HEK293 (cell line): ENCODE measurements at regions not wholly inside any gene's neighbourhood (a gene's known extent, or its start where the extent isn't known, plus 50 kb on each side); places are given as distances from the start of the nearest gene placed in this dataset.

Experiments
- CTCF ChIA-PET: fragments of 350-600 bp; formaldehyde crosslinking; extraction: SDS; loops from one replicate; lab custom pipeline; 2021; ENCODE audit warnings: antibody characterized with exemption; lab: Yijun Ruan, JAX
- POLR2A ChIA-PET: fragments of 300-600 bp; formaldehyde crosslinking; extraction: SDS; loops from one replicate; lab custom pipeline; 2020; ENCODE audit warnings: antibody characterized with exemption, inconsistent platforms; lab: Yijun Ruan, JAX
- H3K27ac ChIP-seq: fragments of 200-500 bp; sonication (Bioruptor generic); 2 replicates; pipeline ENCODE4 v1.5.1; 2014; ENCODE audit warnings: low read depth, low read length, control low read depth, inconsistent platforms; ENCODE audit errors: extremely low read depth
- H3K36me3 ChIP-seq, 2 experiments: fragments of 200-500 bp in 1 of 2; sonication (Bioruptor generic) in 1 of 2; 1 replicate in 1 of 2; 2 replicates in 1 of 2; pipeline ENCODE4 v1.5.1; 2014 to 2017; ENCODE audit warnings: inconsistent platforms in 2 of 2, low read length in 2 of 2; ENCODE audit not compliant: control insufficient read depth in 2 of 2, insufficient read depth in 1 of 2
- H3K4me1 ChIP-seq: fragments of 200-500 bp; sonication (Bioruptor generic); 2 replicates; pipeline ENCODE4 v1.5.1; 2014; ENCODE audit warnings: mild to moderate bottlenecking, low read length, inconsistent platforms; ENCODE audit not compliant: control insufficient read depth, insufficient read depth
- H3K4me3 ChIP-seq: 2 replicates; pipeline ENCODE4 v1.5.1; 2011; ENCODE audit warnings: low read depth, mild to moderate bottlenecking, control low read depth, low read length, moderate library complexity
- H3K9me3 ChIP-seq: fragments of 200-500 bp; sonication (Bioruptor generic); 2 replicates; pipeline ENCODE4 v1.5.1; 2014; ENCODE audit warnings: low read depth, low read length, inconsistent platforms; ENCODE audit not compliant: control insufficient read depth, insufficient read depth
- GFI1B ChIP-seq: fragments of 450-650 bp; formaldehyde crosslinking; IDR thresholded peaks from 2 replicates; pipeline ENCODE4 v1.5.1; 2016; ENCODE audit warnings: missing biosample characterization, missing genetic modification characterization
- GLIS2 ChIP-seq: fragments of 450-650 bp; formaldehyde crosslinking; IDR thresholded peaks from 2 replicates; pipeline ENCODE4 v1.5.1; 2016; ENCODE audit warnings: missing biosample characterization, missing genetic modification characterization
- MZF1 ChIP-seq: fragments of 450-650 bp; formaldehyde crosslinking; IDR thresholded peaks from 2 replicates; pipeline ENCODE4 v1.5.1; 2017; ENCODE audit warnings: missing biosample characterization, missing genetic modification characterization, borderline replicate concordance
- SP3 ChIP-seq: fragments of 450-650 bp; formaldehyde crosslinking; IDR thresholded peaks from 2 replicates; pipeline ENCODE4 v1.5.1; 2016; ENCODE audit warnings: missing biosample characterization, missing genetic modification characterization
- TCF7L2 ChIP-seq: IDR thresholded peaks from 2 replicates; pipeline ENCODE4 v1.6.1; 2011; ENCODE audit warnings: low read depth, mild to moderate bottlenecking, inconsistent platforms, low read length, moderate library complexity, borderline replicate concordance
- ZIC2 ChIP-seq: fragments of 450-650 bp; formaldehyde crosslinking; IDR thresholded peaks from 2 replicates; pipeline ENCODE4 v1.5.1; 2016; ENCODE audit warnings: missing biosample characterization, missing genetic modification characterization
- ZNF10 ChIP-seq: fragments of 450-650 bp; formaldehyde crosslinking; IDR thresholded peaks from 2 replicates; pipeline ENCODE4 v1.5.1; 2017; ENCODE audit warnings: missing biosample characterization, missing genetic modification characterization
- ZNF112 ChIP-seq: fragments of 450-650 bp; formaldehyde crosslinking; IDR thresholded peaks from 2 replicates; pipeline ENCODE4 v1.5.0; 2017; ENCODE audit warnings: missing biosample characterization, missing genetic modification characterization
- ZNF114 ChIP-seq: fragments of 450-650 bp; formaldehyde crosslinking; IDR thresholded peaks from 2 replicates; pipeline ENCODE4 v1.5.0; 2017; ENCODE audit warnings: missing biosample characterization, missing genetic modification characterization
- ZNF146 ChIP-seq: fragments of 450-650 bp; formaldehyde crosslinking; IDR thresholded peaks from 2 replicates; pipeline ENCODE4 v1.5.1; 2016; ENCODE audit warnings: missing biosample characterization, missing genetic modification characterization
- ZNF169 ChIP-seq: fragments of 450-650 bp; formaldehyde crosslinking; IDR thresholded peaks from 2 replicates; pipeline ENCODE4 v1.5.1; 2016; ENCODE audit warnings: missing biosample characterization, missing genetic modification characterization
- ZNF184 ChIP-seq: fragments of 450-650 bp; IDR thresholded peaks from 2 replicates; pipeline ENCODE4 v1.5.1; 2018; ENCODE audit warnings: missing biosample characterization, mild to moderate bottlenecking, missing genetic modification characterization
- ZNF2 ChIP-seq: fragments of 450-650 bp; formaldehyde crosslinking; IDR thresholded peaks from 2 replicates; pipeline ENCODE4 v1.5.1; 2016; ENCODE audit warnings: missing biosample characterization, missing genetic modification characterization
- ZNF202 ChIP-seq: fragments of 450-650 bp; formaldehyde crosslinking; IDR thresholded peaks from 2 replicates; pipeline ENCODE4 v1.5.1; 2016; ENCODE audit warnings: missing biosample characterization, missing genetic modification characterization, borderline replicate concordance
- ZNF223 ChIP-seq: fragments of 450-650 bp; formaldehyde crosslinking; IDR thresholded peaks from 2 replicates; pipeline ENCODE4 v1.5.1; 2016; ENCODE audit warnings: missing biosample characterization, missing genetic modification characterization
- ZNF391 ChIP-seq: fragments of 450-650 bp; formaldehyde crosslinking; IDR thresholded peaks from 2 replicates; pipeline ENCODE4 v1.5.1; 2016; ENCODE audit warnings: low read depth, missing biosample characterization, missing genetic modification characterization, borderline replicate concordance
- ZNF394 ChIP-seq: fragments of 450-650 bp; formaldehyde crosslinking; IDR thresholded peaks from 2 replicates; pipeline ENCODE4 v1.5.1; 2016; ENCODE audit warnings: missing biosample characterization, missing genetic modification characterization, mild to moderate bottlenecking, moderate library complexity, borderline replicate concordance
- ZNF501 ChIP-seq: fragments of 450-650 bp; formaldehyde crosslinking; IDR thresholded peaks from 2 replicates; pipeline ENCODE4 v1.5.1; 2016; ENCODE audit warnings: missing biosample characterization, missing genetic modification characterization
- ZNF560 ChIP-seq: fragments of 450-650 bp; formaldehyde crosslinking; IDR thresholded peaks from 2 replicates; pipeline ENCODE4 v1.5.1; 2017; ENCODE audit warnings: missing biosample characterization, missing genetic modification characterization, borderline replicate concordance
- ZNF596 ChIP-seq: fragments of 450-650 bp; IDR thresholded peaks from 2 replicates; pipeline ENCODE4 v1.5.0; 2018; ENCODE audit warnings: missing biosample characterization, mild to moderate bottlenecking, missing genetic modification characterization, moderate library complexity
- ZNF610 ChIP-seq: fragments of 450-650 bp; formaldehyde crosslinking; IDR thresholded peaks from 2 replicates; pipeline ENCODE4 v1.5.1; 2016; ENCODE audit warnings: missing biosample characterization, missing genetic modification characterization, borderline replicate concordance
- ZNF664 ChIP-seq: fragments of 450-650 bp; formaldehyde crosslinking; IDR thresholded peaks from 2 replicates; pipeline ENCODE4 v1.5.1; 2016; ENCODE audit warnings: missing biosample characterization, missing genetic modification characterization
- ZNF707 ChIP-seq: fragments of 450-650 bp; formaldehyde crosslinking; IDR thresholded peaks from 2 replicates; pipeline ENCODE4 v1.5.1; 2016; ENCODE audit warnings: missing biosample characterization, missing genetic modification characterization
- ZNF747 ChIP-seq: fragments of 450-650 bp; formaldehyde crosslinking; IDR thresholded peaks from 2 replicates; pipeline ENCODE4 v1.5.1; 2016; ENCODE audit warnings: missing biosample characterization, missing genetic modification characterization
- ZNF792 ChIP-seq: fragments of 450-650 bp; formaldehyde crosslinking; IDR thresholded peaks from 2 replicates; pipeline ENCODE4 v1.5.1; 2016; ENCODE audit warnings: missing biosample characterization, missing genetic modification characterization
- ZNF837 ChIP-seq: fragments of 450-650 bp; formaldehyde crosslinking; IDR thresholded peaks from 2 replicates; pipeline ENCODE4 v1.5.1; 2016; ENCODE audit warnings: missing biosample characterization, missing genetic modification characterization
- ZXDB ChIP-seq: fragments of 450-650 bp; formaldehyde crosslinking; IDR thresholded peaks from 2 replicates; pipeline ENCODE4 v1.5.1; 2016; ENCODE audit warnings: missing biosample characterization, missing genetic modification characterization
- TF ChIP-seq, protein P1 (sequence below): fragments of 450-650 bp; formaldehyde crosslinking; IDR thresholded peaks from 2 replicates; pipeline ENCODE4 v1.5.1; 2017; ENCODE audit warnings: missing biosample characterization, mild to moderate bottlenecking, missing genetic modification characterization, moderate library complexity

GRCh38 chr10:130454543-130455000 lies 318.4 kb downstream of the GLRX3 start:
- TF ChIP-seq ZNF146 (tag by site-specific recombination) (no peak), ZNF202 (no peak), ZNF2 (tag by site-specific recombination) (no peak), ZIC2 (tag by site-specific recombination) (no peak), ZNF837 (tag by site-specific recombination) (no peak), SP3 (tag by site-specific recombination) (no peak), ZNF707 (tag by site-specific recombination) (no peak)
- TF ChIP-seq, all 188 proteins: peak for 0
- ChIA-PET POLR2A (no interaction called here), CTCF (no interaction called here)
- Histone ChIP-seq H3K36me3 (no peaks in the 10 kb centered on the region), H3K27ac (no peak overlapping the region), H3K9me3 (no peaks in the 10 kb centered on the region), H3K4me3 (no peak overlapping the region), H3K4me1 (no peaks in the 10 kb centered on the region)

DNA sequence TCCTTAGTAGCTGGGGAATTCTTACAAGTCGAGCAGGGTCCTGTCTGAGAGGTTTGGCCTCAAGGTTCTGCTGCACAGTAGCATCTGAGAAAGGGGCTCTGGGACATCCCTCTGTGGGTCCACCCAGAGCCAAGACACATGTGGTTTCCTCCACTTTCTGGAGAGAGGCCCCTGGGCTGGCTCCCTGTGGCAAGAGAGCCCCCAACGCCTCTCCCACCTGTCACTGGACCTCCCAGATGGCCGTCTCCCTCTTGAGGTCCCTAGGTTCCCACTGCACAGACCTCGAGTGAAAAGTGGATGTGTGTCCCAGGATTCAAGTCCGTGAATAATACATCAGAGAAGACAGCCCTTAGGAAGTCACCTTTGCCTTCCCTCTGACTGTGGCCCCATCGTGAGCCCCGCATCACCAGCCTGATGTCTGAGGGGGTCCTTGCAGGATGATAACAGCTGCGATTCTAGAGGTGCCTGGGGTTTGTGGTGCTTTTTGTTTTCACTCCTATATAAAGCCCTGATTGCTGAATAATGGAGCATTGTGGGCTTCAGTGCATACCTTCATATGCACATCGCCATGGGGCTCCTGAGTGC lies 319.0 kb downstream of the GLRX3 start:
- Histone ChIP-seq H3K4me1 (no peaks in the 10 kb centered on the region), H3K4me3 (no peak overlapping the region), H3K36me3 (no peaks in the 10 kb centered on the region), H3K27ac (no peak overlapping the region), H3K9me3 (no peaks in the 10 kb centered on the region)
- CTCF ChIA-PET = no interaction called here
- POLR2A ChIA-PET = no interaction called here
- TF ChIP-seq ZNF112 (no peak), GFI1B (tag by site-specific recombination) (no peak), ZNF610 (tag by site-specific recombination) (no peak), TCF7L2 (no peak), ZNF394 (tag by site-specific recombination) (no peak), ZXDB (tag by site-specific recombination) (no peak), ZNF664 (no peak), MZF1 (tag by site-specific recombination) (no peak), ZNF560 (no peak), ZNF169 (no peak), ZNF792 (tag by site-specific recombination) (no peak), ZNF10 (no peak), ZNF596 (no peak), ZNF146 (tag by site-specific recombination) (no peak), ZNF114 (tag by site-specific recombination) (no peak), ZNF747 (tag by site-specific recombination) (no peak)
- TF ChIP-seq, protein P1, sequence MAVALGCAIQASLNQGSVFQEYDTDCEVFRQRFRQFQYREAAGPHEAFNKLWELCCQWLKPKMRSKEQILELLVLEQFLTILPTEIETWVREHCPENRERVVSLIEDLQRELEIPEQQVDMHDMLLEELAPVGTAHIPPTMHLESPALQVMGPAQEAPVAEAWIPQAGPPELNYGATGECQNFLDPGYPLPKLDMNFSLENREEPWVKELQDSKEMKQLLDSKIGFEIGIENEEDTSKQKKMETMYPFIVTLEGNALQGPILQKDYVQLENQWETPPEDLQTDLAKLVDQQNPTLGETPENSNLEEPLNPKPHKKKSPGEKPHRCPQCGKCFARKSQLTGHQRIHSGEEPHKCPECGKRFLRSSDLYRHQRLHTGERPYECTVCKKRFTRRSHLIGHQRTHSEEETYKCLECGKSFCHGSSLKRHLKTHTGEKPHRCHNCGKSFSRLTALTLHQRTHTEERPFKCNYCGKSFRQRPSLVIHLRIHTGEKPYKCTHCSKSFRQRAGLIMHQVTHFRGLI (tag by site-specific recombination) = no peak

GRCh38 chr10:130455791-130456190 lies 319.6 kb downstream of the GLRX3 start:
- Histone ChIP-seq H3K4me1 (no peaks in the 10 kb centered on the region), H3K27ac (no peak overlapping the region)
- TF ChIP-seq ZNF391 (tag by site-specific recombination) (no peak), GLIS2 (tag by site-specific recombination) (no peak), ZNF184 (no peak), ZNF223 (tag by site-specific recombination) (no peak), ZNF501 (tag by site-specific recombination) (no peak)
- TF ChIP-seq, all 188 proteins: peak for 0
- H3K36me3 ChIP-seq = no peaks in the 10 kb centered on the region
- no peak overlapping the region for H3K4me3 ChIP-seq
- ChIA-PET CTCF (no interaction called here), POLR2A (no interaction called here)
- H3K9me3 ChIP-seq = no peaks in the 10 kb centered on the region
